ENCODE measurements at regions not wholly inside any gene's neighbourhood (a gene's known extent, or its start where the extent isn't known, plus 50 kb on each side); places are given as distances from the start of the nearest gene placed in this dataset.

DNA sequence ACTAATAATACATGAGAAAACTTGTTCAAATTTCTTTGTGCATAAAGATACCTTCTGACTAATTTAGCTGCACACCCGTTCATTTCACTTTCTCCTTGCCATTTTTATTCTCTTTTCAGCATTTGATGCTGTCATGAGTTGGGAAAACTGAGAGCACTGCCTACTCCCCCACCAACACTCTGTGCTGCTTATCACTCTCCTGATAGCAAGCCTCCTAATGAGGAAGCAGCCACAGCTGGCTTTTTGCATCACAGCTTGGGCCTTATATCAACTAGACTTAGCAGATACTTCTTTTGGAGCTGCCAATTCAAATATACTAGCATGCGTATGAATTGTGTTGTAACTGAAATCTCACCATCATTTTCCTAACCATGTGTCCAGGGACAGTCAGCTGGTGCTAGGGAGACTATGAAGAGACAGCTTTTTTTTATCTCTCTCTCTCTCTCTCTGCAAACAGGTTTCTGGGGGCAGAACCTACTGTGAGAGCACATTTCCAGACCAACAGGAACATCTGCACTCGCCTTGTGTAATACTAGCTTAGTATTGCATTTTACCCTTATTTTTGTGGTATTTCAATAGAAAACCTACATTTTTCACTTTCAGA lies 699.0 kb downstream of the KHDRBS2 start:
- no peaks in the 10 kb centered on the region for H3K36me3 ChIP-seq
- H3K9me3 ChIP-seq, result no peaks in the 10 kb centered on the region
- H3K4me3 ChIP-seq, result no peak overlapping the region
- peaks cover 0 to 16% (median 2%) of the 10 kb centered on the region in 4 donors for H3K4me1 ChIP-seq
- no peak overlapping the region for H3K27ac ChIP-seq
- 49 to 65% (median 59%) methylated on average over 3 of the region's 3 CpGs for WGBS, 5 donors
- intact Hi-C loops (cut with DNase I; ENCODE audit: low total_unique reads), result no loop called here
- DNase-seq, result peak in 1 of 2 donors; percentile 2
- TF ChIP-seq POLR2AphosphoS5 (IDR thresholded peaks at IDR 0.05) (no peak), EP300 (IDR thresholded peaks at IDR 0.05) (no peak), POLR2A (IDR thresholded peaks at IDR 0.05) (no peak)
- TF ChIP-seq, protein P1, sequence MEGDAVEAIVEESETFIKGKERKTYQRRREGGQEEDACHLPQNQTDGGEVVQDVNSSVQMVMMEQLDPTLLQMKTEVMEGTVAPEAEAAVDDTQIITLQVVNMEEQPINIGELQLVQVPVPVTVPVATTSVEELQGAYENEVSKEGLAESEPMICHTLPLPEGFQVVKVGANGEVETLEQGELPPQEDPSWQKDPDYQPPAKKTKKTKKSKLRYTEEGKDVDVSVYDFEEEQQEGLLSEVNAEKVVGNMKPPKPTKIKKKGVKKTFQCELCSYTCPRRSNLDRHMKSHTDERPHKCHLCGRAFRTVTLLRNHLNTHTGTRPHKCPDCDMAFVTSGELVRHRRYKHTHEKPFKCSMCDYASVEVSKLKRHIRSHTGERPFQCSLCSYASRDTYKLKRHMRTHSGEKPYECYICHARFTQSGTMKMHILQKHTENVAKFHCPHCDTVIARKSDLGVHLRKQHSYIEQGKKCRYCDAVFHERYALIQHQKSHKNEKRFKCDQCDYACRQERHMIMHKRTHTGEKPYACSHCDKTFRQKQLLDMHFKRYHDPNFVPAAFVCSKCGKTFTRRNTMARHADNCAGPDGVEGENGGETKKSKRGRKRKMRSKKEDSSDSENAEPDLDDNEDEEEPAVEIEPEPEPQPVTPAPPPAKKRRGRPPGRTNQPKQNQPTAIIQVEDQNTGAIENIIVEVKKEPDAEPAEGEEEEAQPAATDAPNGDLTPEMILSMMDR (IDR thresholded peaks at IDR 0.05), result no peak
- H3K27me3 ChIP-seq, result no peaks in the 10 kb centered on the region

DNA sequence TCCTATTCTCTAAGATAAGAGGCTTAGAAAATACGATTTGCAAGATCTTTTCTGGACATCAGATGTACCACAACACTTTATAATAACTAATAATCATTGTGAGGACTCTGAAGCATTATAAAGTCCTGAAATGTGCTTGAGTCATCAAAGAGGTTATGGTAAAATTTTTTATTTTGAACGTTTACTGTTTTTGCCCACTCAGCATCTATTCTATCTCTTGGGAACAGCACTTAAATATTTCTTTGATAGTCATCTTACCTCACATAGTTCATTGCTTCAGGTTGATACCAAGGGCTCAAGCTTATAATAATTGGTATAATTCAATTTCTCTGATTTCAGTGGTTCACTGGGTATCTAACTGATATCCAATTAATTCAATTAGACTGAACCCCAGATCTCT lies 700.5 kb downstream of the KHDRBS2 start:
- peaks cover 0 to 16% (median 2%) of the 10 kb centered on the region in 4 donors for H3K4me1 ChIP-seq
- H3K4me3 ChIP-seq, result no peak overlapping the region
- no peak for TF ChIP-seq POLR2AphosphoS5 (IDR thresholded peaks at IDR 0.05)
- TF ChIP-seq EP300 (IDR thresholded peaks at IDR 0.05), result no peak
- TF ChIP-seq, protein P1 (IDR thresholded peaks at IDR 0.05), result no peak
- TF ChIP-seq POLR2A (IDR thresholded peaks at IDR 0.05), result no peak
- WGBS, 5 donors, result 0 to 24% (median 0%) methylated on average over 2 of the region's 2 CpGs
- intact Hi-C loops (cut with DNase I; ENCODE audit: low total_unique reads), result no loop called here
- H3K9me3 ChIP-seq, result no peaks in the 10 kb centered on the region
- no peak for DNase-seq
- H3K27me3 ChIP-seq, result no peaks in the 10 kb centered on the region
- no peaks in the 10 kb centered on the region for H3K36me3 ChIP-seq
- H3K27ac ChIP-seq, result no peak overlapping the region

DNA sequence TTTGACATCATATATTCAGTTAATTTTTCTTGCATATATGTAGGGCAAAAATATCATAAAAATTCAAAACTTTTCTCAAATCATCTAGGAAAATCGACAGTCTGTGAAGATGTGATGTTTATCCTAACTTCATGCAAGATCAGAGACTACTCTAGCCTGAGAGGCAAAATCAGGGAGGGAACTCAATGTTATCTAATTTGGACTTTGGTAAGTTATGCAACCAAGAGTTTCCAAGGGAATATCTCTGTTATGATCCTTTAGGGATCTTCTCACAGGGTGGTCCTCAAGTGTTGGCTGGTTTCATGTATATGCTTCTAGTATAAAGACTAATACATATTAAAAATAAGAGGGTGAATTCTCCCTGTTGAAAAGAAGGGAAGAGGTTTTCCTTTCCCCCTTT lies 723.9 kb downstream of the KHDRBS2 start:
- Histone ChIP-seq H3K27ac (no peak overlapping the region), H3K4me1 (no peaks in the 10 kb centered on the region), H3K27me3 (no peaks in the 10 kb centered on the region), H3K4me3 (no peak overlapping the region), H3K9me3 (peaks cover 0 to 30% (median 5%) of the 10 kb centered on the region in 4 donors), H3K36me3 (no peaks in the 10 kb centered on the region)
- WGBS, 5 donors, result 54 to 68% (median 63%) methylated on average over 1 of the region's 1 CpG
- TF ChIP-seq POLR2AphosphoS5 (IDR thresholded peaks at IDR 0.05), result no peak
- no peak for TF ChIP-seq EP300 (IDR thresholded peaks at IDR 0.05)
- TF ChIP-seq, protein P1 (IDR thresholded peaks at IDR 0.05), result no peak
- TF ChIP-seq POLR2A (IDR thresholded peaks at IDR 0.05), result no peak
- DNase-seq, result no peak
- intact Hi-C loops (cut with DNase I; ENCODE audit: low total_unique reads), result no loop called here

DNA sequence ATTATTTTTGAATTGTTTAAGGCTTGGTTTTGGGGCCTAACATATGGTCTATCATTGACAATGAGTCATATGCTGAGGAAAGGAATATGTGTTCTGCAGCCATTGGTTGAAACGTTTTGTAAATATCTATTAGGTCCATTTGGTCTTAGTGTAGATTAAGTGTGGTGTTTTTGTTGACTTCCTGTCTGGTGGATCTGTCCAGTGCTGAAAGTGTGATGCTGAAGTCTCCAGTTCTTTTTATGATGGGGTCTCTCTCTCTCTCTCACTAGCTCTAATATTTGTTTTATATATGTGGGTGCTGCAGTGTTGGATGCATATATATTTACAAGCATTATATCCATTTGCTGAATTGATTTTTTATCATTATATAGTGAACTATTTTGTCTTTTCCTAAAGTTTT lies 727.2 kb downstream of the KHDRBS2 start:
- WGBS, 5 donors, result 14 to 48% (median 36%) methylated on average over 1 of the region's 1 CpG
- TF ChIP-seq POLR2AphosphoS5 (IDR thresholded peaks at IDR 0.05) (no peak), EP300 (IDR thresholded peaks at IDR 0.05) (no peak), POLR2A (IDR thresholded peaks at IDR 0.05) (no peak)
- TF ChIP-seq, protein P1 (IDR thresholded peaks at IDR 0.05), result no peak
- no peak for DNase-seq

More for the DNA sequence above, 727.2 kb downstream of the KHDRBS2 start:
- Histone ChIP-seq H3K27me3 (no peaks in the 10 kb centered on the region), H3K36me3 (no peaks in the 10 kb centered on the region), H3K4me3 (no peak overlapping the region), H3K9me3 (peaks cover 0 to 47% (median 11%) of the 10 kb centered on the region in 4 donors), H3K4me1 (no peaks in the 10 kb centered on the region), H3K27ac (no peak overlapping the region)
- intact Hi-C loops (cut with DNase I; ENCODE audit: low total_unique reads), result no loop called here
